ENCODE measurements at regions not wholly inside any gene's neighbourhood (a gene's known extent, or its start where the extent isn't known, plus 50 kb on each side); places are given as distances from the start of the nearest gene placed in this dataset.

GRCh38 chr7:125878988-125879387, 949.4 kb upstream of the POT1 start:
- Mint-ChIP-seq H3K27ac (no peak overlapping the region), H3K36me3 (no peaks in the 10 kb centered on the region), H3K9me3 (peaks cover 6% of the 10 kb centered on the region), H3K27me3 (no peaks in the 10 kb centered on the region), H3K4me3 (no peak overlapping the region), H3K4me1 (ENCODE audit: unreplicated experiment) (no peaks in the 10 kb centered on the region)
- no peak for DNase-seq (ENCODE audit: extremely low spot score, unreplicated experiment)
- TF ChIP-seq, protein P1, sequence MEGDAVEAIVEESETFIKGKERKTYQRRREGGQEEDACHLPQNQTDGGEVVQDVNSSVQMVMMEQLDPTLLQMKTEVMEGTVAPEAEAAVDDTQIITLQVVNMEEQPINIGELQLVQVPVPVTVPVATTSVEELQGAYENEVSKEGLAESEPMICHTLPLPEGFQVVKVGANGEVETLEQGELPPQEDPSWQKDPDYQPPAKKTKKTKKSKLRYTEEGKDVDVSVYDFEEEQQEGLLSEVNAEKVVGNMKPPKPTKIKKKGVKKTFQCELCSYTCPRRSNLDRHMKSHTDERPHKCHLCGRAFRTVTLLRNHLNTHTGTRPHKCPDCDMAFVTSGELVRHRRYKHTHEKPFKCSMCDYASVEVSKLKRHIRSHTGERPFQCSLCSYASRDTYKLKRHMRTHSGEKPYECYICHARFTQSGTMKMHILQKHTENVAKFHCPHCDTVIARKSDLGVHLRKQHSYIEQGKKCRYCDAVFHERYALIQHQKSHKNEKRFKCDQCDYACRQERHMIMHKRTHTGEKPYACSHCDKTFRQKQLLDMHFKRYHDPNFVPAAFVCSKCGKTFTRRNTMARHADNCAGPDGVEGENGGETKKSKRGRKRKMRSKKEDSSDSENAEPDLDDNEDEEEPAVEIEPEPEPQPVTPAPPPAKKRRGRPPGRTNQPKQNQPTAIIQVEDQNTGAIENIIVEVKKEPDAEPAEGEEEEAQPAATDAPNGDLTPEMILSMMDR (conservative IDR thresholded peaks at IDR 0.05) = no peak

DNA sequence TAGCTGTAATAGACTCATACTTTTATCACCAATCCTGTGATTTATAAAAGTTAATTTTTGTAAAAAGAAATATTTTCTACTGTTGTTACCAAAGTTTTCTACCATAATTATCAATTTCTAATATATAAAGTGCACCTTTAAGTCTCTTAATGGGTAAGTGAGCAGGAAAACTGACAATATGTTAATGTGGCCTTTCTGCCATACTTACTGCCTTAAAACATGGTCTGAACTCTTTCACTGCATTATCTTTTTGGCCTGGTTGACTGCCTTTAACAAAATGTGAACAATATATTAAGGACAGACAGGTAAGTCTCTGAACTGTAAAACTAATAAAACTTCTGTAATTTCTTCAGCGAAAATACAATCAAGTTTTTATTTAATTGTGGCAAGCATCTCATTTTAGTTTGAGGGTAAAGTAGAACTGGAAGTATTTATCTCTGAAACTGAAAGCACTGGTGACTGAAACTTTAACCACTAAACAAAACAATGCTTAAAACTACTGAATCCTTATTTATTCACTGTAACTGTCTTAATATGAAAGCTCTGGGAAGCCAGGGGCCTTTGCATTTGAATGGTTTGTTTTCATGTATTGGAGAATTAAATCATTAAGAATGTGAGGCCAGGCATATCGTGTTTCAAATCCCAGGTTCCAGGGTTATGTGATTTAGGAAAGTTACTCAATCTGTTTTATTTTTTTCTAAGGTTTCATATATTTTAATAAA, 948.8 kb upstream of the POT1 start:
- no peak overlapping the region for H3K4me3 Mint-ChIP-seq
- DNase-seq (ENCODE audit: extremely low spot score, unreplicated experiment) = no peak
- TF ChIP-seq, protein P1 (conservative IDR thresholded peaks at IDR 0.05) = no peak
- H3K4me1 Mint-ChIP-seq (ENCODE audit: unreplicated experiment) = no peaks in the 10 kb centered on the region
- no peaks in the 10 kb centered on the region for H3K27me3 Mint-ChIP-seq
- H3K27ac Mint-ChIP-seq = no peak overlapping the region
- H3K9me3 Mint-ChIP-seq = peaks cover 6% of the 10 kb centered on the region
- H3K36me3 Mint-ChIP-seq = no peaks in the 10 kb centered on the region

DNA sequence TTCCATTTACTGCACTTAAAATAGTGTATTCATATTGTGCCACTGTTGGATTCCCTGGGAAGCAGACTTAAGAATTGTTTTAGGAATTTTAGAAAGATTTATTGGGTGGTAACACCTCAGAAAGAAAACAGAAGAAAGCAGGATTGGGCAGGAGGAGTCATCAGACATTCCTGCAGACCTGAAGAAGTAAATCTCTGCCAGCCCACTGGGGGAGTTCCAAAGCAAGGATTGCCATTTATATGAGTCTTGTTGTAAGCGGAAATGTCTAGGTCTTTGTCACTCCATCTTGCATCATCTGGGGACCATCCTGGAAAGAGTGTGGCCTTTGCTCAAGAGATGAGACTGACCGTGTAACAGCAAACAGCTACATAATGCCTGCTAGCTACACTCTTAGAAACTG, 947.6 kb upstream of the POT1 start:
- Mint-ChIP-seq H3K36me3 (no peaks in the 10 kb centered on the region), H3K4me3 (no peak overlapping the region), H3K4me1 (ENCODE audit: unreplicated experiment) (no peaks in the 10 kb centered on the region), H3K27ac (no peak overlapping the region), H3K9me3 (peaks cover 6% of the 10 kb centered on the region), H3K27me3 (no peaks in the 10 kb centered on the region)
- TF ChIP-seq, protein P1 (conservative IDR thresholded peaks at IDR 0.05) = no peak
- no peak for DNase-seq (ENCODE audit: extremely low spot score, unreplicated experiment)

GRCh38 chr7:125876431-125876830, 946.8 kb upstream of the POT1 start:
- no peak for DNase-seq (ENCODE audit: extremely low spot score, unreplicated experiment)
- no peaks in the 10 kb centered on the region for H3K4me1 Mint-ChIP-seq (ENCODE audit: unreplicated experiment)
- TF ChIP-seq, protein P1 (conservative IDR thresholded peaks at IDR 0.05) = no peak
- H3K4me3 Mint-ChIP-seq = no peak overlapping the region
- H3K27me3 Mint-ChIP-seq = no peaks in the 10 kb centered on the region
- peaks cover 6% of the 10 kb centered on the region for H3K9me3 Mint-ChIP-seq
- H3K27ac Mint-ChIP-seq = no peak overlapping the region
- H3K36me3 Mint-ChIP-seq = no peaks in the 10 kb centered on the region

DNA sequence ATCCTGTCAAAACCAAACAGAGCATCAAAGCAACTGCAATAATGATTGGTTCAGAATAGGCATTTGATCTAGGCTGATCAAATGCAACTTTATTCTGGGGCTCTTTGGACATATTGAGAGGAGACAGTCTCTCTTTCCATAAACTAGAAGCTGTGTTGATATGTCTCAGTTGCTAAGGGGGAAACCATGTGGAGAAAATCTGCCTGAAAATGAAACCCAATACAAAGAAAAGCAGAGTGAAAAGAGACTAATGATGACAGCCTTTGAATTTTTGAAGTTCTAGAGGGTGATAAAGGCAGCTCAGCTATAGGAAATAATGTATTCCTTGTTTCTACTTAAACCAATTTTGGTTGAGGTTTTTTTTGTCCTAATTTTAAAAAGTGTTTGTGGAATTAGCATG, 941.8 kb upstream of the POT1 start:
- H3K9me3 Mint-ChIP-seq = no peaks in the 10 kb centered on the region

More for the DNA sequence above, 941.8 kb upstream of the POT1 start:
- Mint-ChIP-seq H3K4me3 (no peak overlapping the region), H3K36me3 (no peaks in the 10 kb centered on the region), H3K4me1 (ENCODE audit: unreplicated experiment) (no peaks in the 10 kb centered on the region), H3K27me3 (no peaks in the 10 kb centered on the region), H3K27ac (no peak overlapping the region)
- DNase-seq (ENCODE audit: extremely low spot score, unreplicated experiment) = no peak
- TF ChIP-seq, protein P1 (conservative IDR thresholded peaks at IDR 0.05) = no peak

Data from type B pancreatic cell (in vitro differentiated cells).